NCI-H2029 (cell line): ENCODE measurements at regions not wholly inside any gene's neighbourhood (a gene's known extent, or its start where the extent isn't known, plus 50 kb on each side); places are given as distances from the start of the nearest gene placed in this dataset.
A peak's percentile ranks its signal among the peaks of the same experiment; 100 is the strongest.
"Not testable (repeated sequence)": the region's sequence is repeated elsewhere in the genome, so short reads cannot be mapped to it uniquely, and the experiment has no call there.

Experiments
- DNase-seq: peaks from one replicate; lab custom pipeline; 2025; lab: John Stamatoyannopoulos, UW

- DNase-seq, result no peak
Observed at GRCh38 chr7:110486549-110486948, 604.4 kb upstream of the LRRN3 start.

GRCh38 chr7:110502888-110503465, 588.0 kb upstream of the LRRN3 start:
- no peak for DNase-seq

DNA sequence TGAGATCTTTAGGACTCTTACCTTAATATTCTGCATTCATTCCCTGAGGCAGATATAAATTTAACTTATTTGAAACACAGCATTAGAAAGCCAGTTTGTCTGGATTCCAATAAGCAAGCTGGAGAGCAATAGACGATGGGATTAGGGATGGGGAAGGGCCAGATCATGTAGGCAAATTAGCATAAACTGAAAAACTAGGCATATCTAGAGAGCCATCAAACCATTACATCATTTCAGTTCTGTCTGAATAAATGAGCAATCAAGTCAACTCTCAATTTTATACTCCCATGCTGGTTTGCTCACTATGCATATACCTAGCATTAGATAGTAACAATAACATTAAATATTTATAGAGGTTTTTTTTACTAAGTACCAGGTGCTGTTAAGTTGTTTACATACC, 583.6 kb upstream of the LRRN3 start:
- DNase-seq, result peak; percentile 3

GRCh38 chr7:110507832-110508231, 583.1 kb upstream of the LRRN3 start:
- DNase-seq, result peak; percentile 49

DNA sequence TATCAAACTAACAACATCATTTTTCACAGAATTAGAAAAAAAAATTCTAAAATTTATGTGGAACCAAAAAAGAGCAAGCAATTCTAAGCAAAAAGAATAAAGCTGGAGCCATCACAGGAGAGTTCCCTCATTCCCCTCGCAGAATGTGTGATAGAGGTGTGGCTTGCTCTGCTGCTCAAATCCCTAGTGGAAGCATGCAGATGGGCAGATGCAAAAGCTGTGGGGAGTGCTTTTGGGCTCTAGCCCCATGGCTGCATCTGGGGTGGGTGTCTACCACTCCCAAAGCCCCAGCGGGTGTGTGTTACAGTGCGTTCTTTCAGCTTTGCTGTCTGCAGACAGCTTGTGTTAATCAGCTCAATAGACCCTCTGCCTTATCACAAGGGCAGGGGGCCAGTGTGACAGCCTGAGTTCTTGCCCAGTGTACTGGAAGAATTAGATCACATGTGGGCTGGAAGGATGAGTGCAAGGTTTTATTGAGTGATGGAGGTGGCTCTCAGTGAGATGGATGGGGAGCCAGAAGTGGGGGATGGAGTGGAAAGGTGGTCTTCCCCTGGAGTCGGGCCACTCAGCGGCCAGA, 575.9 kb upstream of the LRRN3 start:
- not testable (repeated sequence) for DNase-seq

DNA sequence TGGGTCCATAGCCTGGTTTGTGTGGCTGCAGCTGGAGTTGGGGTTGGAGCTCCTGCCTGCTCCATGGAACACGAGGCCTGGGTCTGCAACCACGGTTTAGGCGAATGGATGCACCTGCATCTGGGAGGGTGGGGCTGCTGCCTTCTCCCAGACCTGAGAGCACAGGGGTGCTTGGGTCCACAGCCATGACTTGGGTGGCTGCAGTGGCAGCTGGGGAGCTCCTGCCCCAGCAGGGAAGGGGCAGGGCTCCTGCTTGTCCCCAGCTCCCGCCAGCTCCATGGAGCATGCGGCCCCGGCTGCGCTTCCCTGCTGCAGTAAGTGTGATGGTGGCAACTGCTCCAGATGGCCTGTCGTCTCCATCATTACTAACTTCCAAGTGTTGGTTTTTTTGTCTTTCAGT, 571.1 kb upstream of the LRRN3 start:
- no peak for DNase-seq

- DNase-seq, result no peak
Observed at GRCh38 chr7:110521357-110521911, 569.5 kb upstream of the LRRN3 start.

GRCh38 chr7:110522061-110522760, 568.7 kb upstream of the LRRN3 start:
- no peak for DNase-seq

GRCh38 chr7:110522761-110523200, 568.1 kb upstream of the LRRN3 start:
- peak; percentile 67 for DNase-seq

GRCh38 chr7:110529175-110529574, 561.8 kb upstream of the LRRN3 start:
- no peak for DNase-seq

GRCh38 chr7:110531186-110531585, 559.7 kb upstream of the LRRN3 start:
- no peak for DNase-seq

DNA sequence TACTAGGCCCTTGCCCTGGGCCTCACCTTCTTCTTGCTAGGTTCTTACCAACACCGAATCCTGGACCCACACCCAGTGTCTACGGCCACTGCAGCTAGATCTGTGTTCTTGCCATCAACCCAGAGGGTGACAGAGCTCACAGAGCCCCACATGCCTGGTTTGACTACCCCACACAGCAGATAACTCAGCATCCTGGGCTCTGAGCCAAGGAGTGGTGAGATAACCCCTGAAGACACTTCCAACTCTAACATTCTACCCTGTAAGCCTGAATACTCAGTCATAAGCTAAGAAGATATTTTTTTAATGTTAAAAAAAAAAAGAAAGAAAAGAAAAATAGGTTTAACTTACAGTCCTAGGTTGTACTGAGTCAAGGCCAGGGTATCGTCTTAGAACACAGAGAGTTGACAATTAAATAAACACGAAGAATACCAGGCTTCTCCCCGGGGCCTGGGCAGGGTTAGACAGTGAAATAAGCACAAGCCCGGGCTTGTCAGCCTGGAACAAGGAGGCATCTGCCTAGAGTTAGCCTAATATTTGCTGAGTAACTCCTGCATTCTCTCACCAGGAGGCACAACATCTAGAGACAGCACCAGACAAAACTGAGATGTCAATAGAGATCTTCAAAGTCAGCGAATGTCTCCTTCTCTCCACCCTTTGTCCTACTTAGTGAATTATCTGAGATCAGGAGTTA, 556.5 kb upstream of the LRRN3 start:
- no peak for DNase-seq

- no peak for DNase-seq
Observed at GRCh38 chr7:110539216-110539615, 551.7 kb upstream of the LRRN3 start.

- DNase-seq, result no peak
Observed at GRCh38 chr7:110541962-110542361, 549.0 kb upstream of the LRRN3 start.

- no peak for DNase-seq
Observed at GRCh38 chr7:110544194-110544593, 546.7 kb upstream of the LRRN3 start.

DNA sequence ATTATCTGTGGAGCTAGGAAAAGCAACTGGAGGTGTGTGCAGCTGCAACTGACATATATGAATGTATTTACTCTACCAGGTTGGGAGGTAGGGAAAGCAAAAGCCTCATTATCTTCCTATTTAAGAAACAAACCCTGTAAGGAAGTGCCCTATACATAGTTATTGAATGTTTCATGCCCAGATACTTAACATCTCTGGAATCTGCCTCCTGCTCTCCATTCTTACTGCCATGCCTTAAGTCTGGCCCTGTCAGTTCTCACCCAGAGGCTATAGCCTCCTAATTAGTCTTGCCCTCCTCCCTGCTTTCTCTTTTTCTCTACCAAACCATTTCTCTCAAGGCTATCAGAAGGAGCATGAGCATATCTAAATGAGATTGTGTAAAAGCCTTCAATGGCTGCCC, 542.6 kb upstream of the LRRN3 start:
- DNase-seq, result no peak

- DNase-seq, result no peak
Observed at GRCh38 chr7:110557136-110557535, 533.8 kb upstream of the LRRN3 start.

- DNase-seq, result not testable (repeated sequence)
Observed at GRCh38 chr7:110563286-110563685, 527.6 kb upstream of the LRRN3 start.

DNA sequence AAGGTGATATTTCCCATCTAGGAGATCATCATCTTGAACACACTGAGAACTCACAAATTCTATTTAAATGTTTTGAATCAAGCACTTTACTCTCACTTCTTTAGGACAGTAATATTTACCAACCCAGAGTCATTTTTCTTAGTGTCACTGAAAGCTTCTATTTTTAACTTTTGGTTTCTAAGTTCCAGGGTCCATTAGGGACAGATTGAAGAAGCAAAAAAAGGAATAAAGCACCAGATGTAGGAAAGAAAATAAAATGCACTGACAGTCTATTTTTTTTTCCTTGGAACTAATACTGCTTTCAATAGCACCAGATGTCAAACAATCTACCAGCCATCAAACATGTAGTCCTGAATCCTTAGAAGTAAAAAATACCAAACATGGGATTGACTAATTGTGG, 526.7 kb upstream of the LRRN3 start:
- DNase-seq, result no peak

GRCh38 chr7:110568388-110568787, 522.5 kb upstream of the LRRN3 start:
- DNase-seq, result no peak

DNA sequence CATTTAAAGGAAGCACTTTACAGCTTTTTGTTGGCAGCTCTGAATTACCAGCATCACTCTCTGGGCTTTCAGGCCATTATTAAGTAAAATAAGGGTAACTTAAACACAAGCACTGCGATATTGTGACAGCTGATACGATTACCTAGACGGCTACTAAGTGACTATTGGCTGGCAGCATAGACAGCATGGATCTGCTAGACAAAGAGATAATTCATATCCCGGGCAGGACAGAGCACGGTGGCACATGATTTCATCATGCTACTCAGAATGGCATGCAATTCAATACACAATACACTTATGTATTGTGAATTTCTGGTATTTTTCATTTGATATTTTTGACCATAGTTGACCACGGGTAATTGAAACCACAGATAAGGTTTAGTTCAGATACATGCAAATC, 522.0 kb upstream of the LRRN3 start:
- DNase-seq, result no peak

DNA sequence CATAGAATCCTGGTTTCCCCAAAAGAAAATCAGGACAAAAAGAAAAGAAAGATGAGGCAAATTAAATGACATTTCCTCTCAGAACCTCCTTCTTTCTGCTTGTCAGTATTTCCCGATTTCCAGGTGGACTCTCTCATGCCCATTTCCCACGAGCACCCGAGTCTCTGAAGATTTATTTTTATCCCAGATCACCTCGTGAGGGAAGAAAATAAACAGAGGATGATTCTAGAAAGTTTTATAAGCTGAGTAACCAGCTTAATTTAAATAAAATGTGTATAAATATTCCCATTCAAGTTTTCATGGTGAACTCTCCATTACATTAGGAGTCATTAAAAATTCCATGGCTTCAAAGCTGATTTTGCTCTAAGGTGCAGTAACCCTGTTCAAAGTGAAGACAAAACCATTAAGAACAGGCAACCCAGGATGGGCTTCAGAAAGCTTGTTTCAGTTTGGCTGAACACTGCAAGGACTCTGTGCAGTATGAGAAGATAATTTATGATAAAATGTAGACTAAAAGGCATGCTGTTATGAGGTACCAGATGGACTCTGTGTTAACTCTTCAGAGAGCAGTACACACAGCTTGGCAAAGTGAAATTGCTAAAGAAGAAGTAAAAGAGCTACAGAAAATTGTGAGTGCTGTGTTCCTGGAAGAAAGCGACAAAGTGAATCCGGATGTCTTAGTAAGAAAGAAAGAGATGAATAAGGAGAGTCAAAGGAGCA, 521.3 kb upstream of the LRRN3 start:
- DNase-seq, result no peak
